GM23338 (cell line): ENCODE measurements at regions not wholly inside any gene's neighbourhood (a gene's known extent, or its start where the extent isn't known, plus 50 kb on each side); places are given as distances from the start of the nearest gene placed in this dataset.

Source experiments
- ATAC-seq: fragments of 200-7000 bp; cut with Tn5 transposase; 3 replicates; pipeline ENCODE4 v1.9.1; 2020
- DNase-seq: peaks from one replicate; pipeline ENCODE4 v3.0.0-alpha.2; 2015; ENCODE audit warnings: low spot score
- H2AFZ ChIP-seq: fragments of 200-600 bp; sonication (generic); 2 replicates; pipeline ENCODE4 v1.8.0; 2016; ENCODE audit warnings: antibody characterized with exemption, mild to moderate bottlenecking, moderate library complexity
- H3F3A ChIP-seq: fragments of 200-600 bp; sonication (generic); replicated peaks from 2 replicates; pipeline ENCODE4 v1.8.0; 2017; ENCODE audit warnings: antibody characterized with exemption, mixed run types, low read depth
- H3K27ac ChIP-seq: fragments of 200-600 bp; sonication (generic); 2 replicates; pipeline ENCODE4 v1.6.1; 2016; ENCODE audit warnings: low read depth
- H3K27me3 ChIP-seq: fragments of 200-600 bp; sonication (generic); 2 replicates; pipeline ENCODE4 v1.8.0; 2016; ENCODE audit warnings: mild to moderate bottlenecking, mixed run types, moderate library complexity; ENCODE audit not compliant: insufficient read depth
- H3K36me3 ChIP-seq: fragments of 200-600 bp; sonication (generic); 2 replicates; pipeline ENCODE4 v1.8.0; 2016; ENCODE audit warnings: mild to moderate bottlenecking; ENCODE audit not compliant: insufficient read depth
- H3K4me1 ChIP-seq: fragments of 200-600 bp; sonication (generic); 2 replicates; pipeline ENCODE4 v1.8.0; 2016; ENCODE audit warnings: mild to moderate bottlenecking, moderate library complexity; ENCODE audit not compliant: insufficient read depth
- H3K4me2 ChIP-seq: fragments of 200-600 bp; sonication (generic); 2 replicates; pipeline ENCODE4 v1.7.1; 2017; ENCODE audit warnings: mixed run types
- H3K4me3 ChIP-seq: fragments of 200-600 bp; sonication (generic); 2 replicates; pipeline ENCODE4 v1.6.1; 2016; ENCODE audit warnings: mixed run types
- H3K79me2 ChIP-seq: fragments of 200-600 bp; sonication (generic); replicated peaks from 2 replicates; pipeline ENCODE4 v1.8.0; 2017; ENCODE audit warnings: mild to moderate bottlenecking; ENCODE audit not compliant: insufficient read depth
- H3K9me2 ChIP-seq: fragments of 200-600 bp; sonication (generic); 2 replicates; pipeline ENCODE4 v1.8.0; 2017; ENCODE audit not compliant: insufficient read depth
- H4K20me1 ChIP-seq: fragments of 200-600 bp; sonication (generic); replicated peaks from 2 replicates; pipeline ENCODE4 v1.8.0; 2017; ENCODE audit warnings: mild to moderate bottlenecking; ENCODE audit not compliant: insufficient read depth
- H3K27ac Mint-ChIP-seq: 2 replicates; pipeline ENCODE4 v1.8.0; 2020; ENCODE audit warnings: inconsistent platforms, mild to moderate bottlenecking, moderate library complexity, mixed read lengths
- H3K27me3 Mint-ChIP-seq: 3 replicates; pipeline ENCODE4 v1.8.0; 2022; ENCODE audit warnings: low read depth, mild to moderate bottlenecking, moderate library complexity, mixed read lengths, inconsistent platforms; ENCODE audit not compliant: insufficient read depth, poor library complexity
- H3K36me3 Mint-ChIP-seq: 3 replicates; pipeline ENCODE4 v1.8.0; 2021; ENCODE audit warnings: low read depth, mild to moderate bottlenecking, inconsistent platforms, moderate library complexity, mixed read lengths
- H3K4me1 Mint-ChIP-seq: 3 replicates; pipeline ENCODE4 v1.8.0; 2020; ENCODE audit warnings: mild to moderate bottlenecking, inconsistent platforms, mixed read lengths
- H3K4me3 Mint-ChIP-seq: 3 replicates; pipeline ENCODE4 v1.8.0; 2021; ENCODE audit warnings: moderate library complexity, mild to moderate bottlenecking, inconsistent platforms, mixed read lengths
- H3K9me3 Mint-ChIP-seq: 3 replicates; pipeline ENCODE4 v1.8.0; 2020; ENCODE audit warnings: moderate library complexity, mild to moderate bottlenecking, inconsistent platforms, mixed read lengths
- CREB1 ChIP-seq: fragments of 250-450 bp; sonication (Bioruptor Pico); IDR thresholded peaks from 2 replicates; pipeline ENCODE4 v1.5.0; 2020; ENCODE audit warnings: low read depth, mild to moderate bottlenecking, moderate library complexity
- EZH2phosphoT487 ChIP-seq: fragments of 200-600 bp; sonication (generic); IDR thresholded peaks from one replicate; pipeline ENCODE4 v1.8.1; 2018; ENCODE audit warnings: antibody characterized with exemption; ENCODE audit not compliant: unreplicated experiment
- JUNB ChIP-seq: IDR thresholded peaks from one replicate; pipeline ENCODE4 v1.6.1; 2016; ENCODE audit warnings: antibody characterized with exemption; ENCODE audit not compliant: unreplicated experiment
- POLR2AphosphoS5 ChIP-seq: IDR thresholded peaks from 2 replicates; pipeline ENCODE4 v1.6.1; 2016; ENCODE audit warnings: antibody characterized with exemption, low read depth
- ZNF114 ChIP-seq: fragments of 250-450 bp; sonication (Bioruptor Pico); IDR thresholded peaks from 2 replicates; pipeline ENCODE4 v1.5.0; 2020; ENCODE audit warnings: mild to moderate bottlenecking, moderate library complexity
- ZNF331 ChIP-seq: fragments of 250-450 bp; sonication (Bioruptor Pico); IDR thresholded peaks from 2 replicates; pipeline ENCODE4 v1.5.0; 2020; ENCODE audit warnings: low read depth, mild to moderate bottlenecking, moderate library complexity
- TF ChIP-seq, protein P1 (sequence below): IDR thresholded peaks from one replicate; pipeline ENCODE4 v1.6.1; 2018; ENCODE audit warnings: antibody characterized with exemption; ENCODE audit not compliant: unreplicated experiment
- TF ChIP-seq, protein P2 (sequence below), 2 experiments: fragments of 200-600 bp in 1 of 2; sonication (generic) in 1 of 2; conservative IDR thresholded peaks; 2 replicates each; pipeline versions ENCODE4 v1.5.1 to v1.6.1; 2016 to 2017; ENCODE audit warnings: antibody characterized with exemption in 2 of 2, low read depth in 2 of 2, mild to moderate bottlenecking in 2 of 2, moderate library complexity in 1 of 2
- TF ChIP-seq, protein P3 (sequence below): fragments of 250-450 bp; sonication (Bioruptor Pico); IDR thresholded peaks from 2 replicates; pipeline ENCODE4 v1.5.0; 2020; ENCODE audit warnings: mild to moderate bottlenecking, moderate library complexity

- TF ChIP-seq POLR2AphosphoS5, result peak; percentile 27; the same call in 1 of the 2 replicates
Measured at GRCh38 chr4:81647388-81647787, 175.7 kb upstream of the RASGEF1B start (continued).

GRCh38 chr4:81642543-81642942 is 170.8 kb upstream of the RASGEF1B start:
- Histone ChIP-seq H4K20me1 (no peaks in the 10 kb centered on the region), H3K4me1 (peaks cover 5% of the 10 kb centered on the region; the same call in 1 of the 2 replicates), H3K79me2 (no peaks in the 10 kb centered on the region), H3K36me3 (no peaks in the 10 kb centered on the region), H3K4me3 (no peak overlapping the region), H2AFZ (no peak overlapping the region), H3K27ac (no peak overlapping the region), H3K4me2 (no peak overlapping the region), H3K9me2 (0 out of 2 replicates have a peak, but pooled peaks cover 8% of the 10 kb centered on the region), H3K27me3 (peaks cover 23% of the 10 kb centered on the region), H3F3A (no peaks in the 10 kb centered on the region)
- no peak for TF ChIP-seq CREB1 (CRISPR knock-in tag)
- ATAC-seq (no peak), DNase-seq (no peak)
- Mint-ChIP-seq H3K27ac (no peak overlapping the region), H3K4me3 (no peak overlapping the region), H3K9me3 (0 out of 3 replicates have a peak, but pooled peaks cover 2% of the 10 kb centered on the region), H3K27me3 (peaks cover 4% of the 10 kb centered on the region), H3K4me1 (peaks cover 16% of the 10 kb centered on the region), H3K36me3 (no peaks in the 10 kb centered on the region)

GRCh38 chr4:81639248-81639647 is 167.5 kb upstream of the RASGEF1B start:
- H3K4me3 Mint-ChIP-seq, result no peak overlapping the region
- no peaks in the 10 kb centered on the region for H3K27me3 Mint-ChIP-seq
- no peaks in the 10 kb centered on the region for H3K79me2 ChIP-seq
- H3K9me2 ChIP-seq, result 0 out of 2 replicates have a peak, but pooled peaks cover 5% of the 10 kb centered on the region
- no peaks in the 10 kb centered on the region for H3K9me3 Mint-ChIP-seq
- H4K20me1 ChIP-seq, result no peaks in the 10 kb centered on the region
- H3K4me2 ChIP-seq, result no peak overlapping the region
- TF ChIP-seq, protein P1, sequence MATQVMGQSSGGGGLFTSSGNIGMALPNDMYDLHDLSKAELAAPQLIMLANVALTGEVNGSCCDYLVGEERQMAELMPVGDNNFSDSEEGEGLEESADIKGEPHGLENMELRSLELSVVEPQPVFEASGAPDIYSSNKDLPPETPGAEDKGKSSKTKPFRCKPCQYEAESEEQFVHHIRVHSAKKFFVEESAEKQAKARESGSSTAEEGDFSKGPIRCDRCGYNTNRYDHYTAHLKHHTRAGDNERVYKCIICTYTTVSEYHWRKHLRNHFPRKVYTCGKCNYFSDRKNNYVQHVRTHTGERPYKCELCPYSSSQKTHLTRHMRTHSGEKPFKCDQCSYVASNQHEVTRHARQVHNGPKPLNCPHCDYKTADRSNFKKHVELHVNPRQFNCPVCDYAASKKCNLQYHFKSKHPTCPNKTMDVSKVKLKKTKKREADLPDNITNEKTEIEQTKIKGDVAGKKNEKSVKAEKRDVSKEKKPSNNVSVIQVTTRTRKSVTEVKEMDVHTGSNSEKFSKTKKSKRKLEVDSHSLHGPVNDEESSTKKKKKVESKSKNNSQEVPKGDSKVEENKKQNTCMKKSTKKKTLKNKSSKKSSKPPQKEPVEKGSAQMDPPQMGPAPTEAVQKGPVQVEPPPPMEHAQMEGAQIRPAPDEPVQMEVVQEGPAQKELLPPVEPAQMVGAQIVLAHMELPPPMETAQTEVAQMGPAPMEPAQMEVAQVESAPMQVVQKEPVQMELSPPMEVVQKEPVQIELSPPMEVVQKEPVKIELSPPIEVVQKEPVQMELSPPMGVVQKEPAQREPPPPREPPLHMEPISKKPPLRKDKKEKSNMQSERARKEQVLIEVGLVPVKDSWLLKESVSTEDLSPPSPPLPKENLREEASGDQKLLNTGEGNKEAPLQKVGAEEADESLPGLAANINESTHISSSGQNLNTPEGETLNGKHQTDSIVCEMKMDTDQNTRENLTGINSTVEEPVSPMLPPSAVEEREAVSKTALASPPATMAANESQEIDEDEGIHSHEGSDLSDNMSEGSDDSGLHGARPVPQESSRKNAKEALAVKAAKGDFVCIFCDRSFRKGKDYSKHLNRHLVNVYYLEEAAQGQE, result no peak
- TF ChIP-seq CREB1 (CRISPR knock-in tag) (no peak), ZNF114 (CRISPR knock-in tag) (no peak), JUNB (no peak), EZH2phosphoT487 (no peak), POLR2AphosphoS5 (no peak), ZNF331 (no peak)
- TF ChIP-seq, protein P2, sequence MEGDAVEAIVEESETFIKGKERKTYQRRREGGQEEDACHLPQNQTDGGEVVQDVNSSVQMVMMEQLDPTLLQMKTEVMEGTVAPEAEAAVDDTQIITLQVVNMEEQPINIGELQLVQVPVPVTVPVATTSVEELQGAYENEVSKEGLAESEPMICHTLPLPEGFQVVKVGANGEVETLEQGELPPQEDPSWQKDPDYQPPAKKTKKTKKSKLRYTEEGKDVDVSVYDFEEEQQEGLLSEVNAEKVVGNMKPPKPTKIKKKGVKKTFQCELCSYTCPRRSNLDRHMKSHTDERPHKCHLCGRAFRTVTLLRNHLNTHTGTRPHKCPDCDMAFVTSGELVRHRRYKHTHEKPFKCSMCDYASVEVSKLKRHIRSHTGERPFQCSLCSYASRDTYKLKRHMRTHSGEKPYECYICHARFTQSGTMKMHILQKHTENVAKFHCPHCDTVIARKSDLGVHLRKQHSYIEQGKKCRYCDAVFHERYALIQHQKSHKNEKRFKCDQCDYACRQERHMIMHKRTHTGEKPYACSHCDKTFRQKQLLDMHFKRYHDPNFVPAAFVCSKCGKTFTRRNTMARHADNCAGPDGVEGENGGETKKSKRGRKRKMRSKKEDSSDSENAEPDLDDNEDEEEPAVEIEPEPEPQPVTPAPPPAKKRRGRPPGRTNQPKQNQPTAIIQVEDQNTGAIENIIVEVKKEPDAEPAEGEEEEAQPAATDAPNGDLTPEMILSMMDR (conservative IDR thresholded peaks at IDR 0.05; ENCODE audit: low read depth in 2 of 2), result no peak
- TF ChIP-seq, protein P3, sequence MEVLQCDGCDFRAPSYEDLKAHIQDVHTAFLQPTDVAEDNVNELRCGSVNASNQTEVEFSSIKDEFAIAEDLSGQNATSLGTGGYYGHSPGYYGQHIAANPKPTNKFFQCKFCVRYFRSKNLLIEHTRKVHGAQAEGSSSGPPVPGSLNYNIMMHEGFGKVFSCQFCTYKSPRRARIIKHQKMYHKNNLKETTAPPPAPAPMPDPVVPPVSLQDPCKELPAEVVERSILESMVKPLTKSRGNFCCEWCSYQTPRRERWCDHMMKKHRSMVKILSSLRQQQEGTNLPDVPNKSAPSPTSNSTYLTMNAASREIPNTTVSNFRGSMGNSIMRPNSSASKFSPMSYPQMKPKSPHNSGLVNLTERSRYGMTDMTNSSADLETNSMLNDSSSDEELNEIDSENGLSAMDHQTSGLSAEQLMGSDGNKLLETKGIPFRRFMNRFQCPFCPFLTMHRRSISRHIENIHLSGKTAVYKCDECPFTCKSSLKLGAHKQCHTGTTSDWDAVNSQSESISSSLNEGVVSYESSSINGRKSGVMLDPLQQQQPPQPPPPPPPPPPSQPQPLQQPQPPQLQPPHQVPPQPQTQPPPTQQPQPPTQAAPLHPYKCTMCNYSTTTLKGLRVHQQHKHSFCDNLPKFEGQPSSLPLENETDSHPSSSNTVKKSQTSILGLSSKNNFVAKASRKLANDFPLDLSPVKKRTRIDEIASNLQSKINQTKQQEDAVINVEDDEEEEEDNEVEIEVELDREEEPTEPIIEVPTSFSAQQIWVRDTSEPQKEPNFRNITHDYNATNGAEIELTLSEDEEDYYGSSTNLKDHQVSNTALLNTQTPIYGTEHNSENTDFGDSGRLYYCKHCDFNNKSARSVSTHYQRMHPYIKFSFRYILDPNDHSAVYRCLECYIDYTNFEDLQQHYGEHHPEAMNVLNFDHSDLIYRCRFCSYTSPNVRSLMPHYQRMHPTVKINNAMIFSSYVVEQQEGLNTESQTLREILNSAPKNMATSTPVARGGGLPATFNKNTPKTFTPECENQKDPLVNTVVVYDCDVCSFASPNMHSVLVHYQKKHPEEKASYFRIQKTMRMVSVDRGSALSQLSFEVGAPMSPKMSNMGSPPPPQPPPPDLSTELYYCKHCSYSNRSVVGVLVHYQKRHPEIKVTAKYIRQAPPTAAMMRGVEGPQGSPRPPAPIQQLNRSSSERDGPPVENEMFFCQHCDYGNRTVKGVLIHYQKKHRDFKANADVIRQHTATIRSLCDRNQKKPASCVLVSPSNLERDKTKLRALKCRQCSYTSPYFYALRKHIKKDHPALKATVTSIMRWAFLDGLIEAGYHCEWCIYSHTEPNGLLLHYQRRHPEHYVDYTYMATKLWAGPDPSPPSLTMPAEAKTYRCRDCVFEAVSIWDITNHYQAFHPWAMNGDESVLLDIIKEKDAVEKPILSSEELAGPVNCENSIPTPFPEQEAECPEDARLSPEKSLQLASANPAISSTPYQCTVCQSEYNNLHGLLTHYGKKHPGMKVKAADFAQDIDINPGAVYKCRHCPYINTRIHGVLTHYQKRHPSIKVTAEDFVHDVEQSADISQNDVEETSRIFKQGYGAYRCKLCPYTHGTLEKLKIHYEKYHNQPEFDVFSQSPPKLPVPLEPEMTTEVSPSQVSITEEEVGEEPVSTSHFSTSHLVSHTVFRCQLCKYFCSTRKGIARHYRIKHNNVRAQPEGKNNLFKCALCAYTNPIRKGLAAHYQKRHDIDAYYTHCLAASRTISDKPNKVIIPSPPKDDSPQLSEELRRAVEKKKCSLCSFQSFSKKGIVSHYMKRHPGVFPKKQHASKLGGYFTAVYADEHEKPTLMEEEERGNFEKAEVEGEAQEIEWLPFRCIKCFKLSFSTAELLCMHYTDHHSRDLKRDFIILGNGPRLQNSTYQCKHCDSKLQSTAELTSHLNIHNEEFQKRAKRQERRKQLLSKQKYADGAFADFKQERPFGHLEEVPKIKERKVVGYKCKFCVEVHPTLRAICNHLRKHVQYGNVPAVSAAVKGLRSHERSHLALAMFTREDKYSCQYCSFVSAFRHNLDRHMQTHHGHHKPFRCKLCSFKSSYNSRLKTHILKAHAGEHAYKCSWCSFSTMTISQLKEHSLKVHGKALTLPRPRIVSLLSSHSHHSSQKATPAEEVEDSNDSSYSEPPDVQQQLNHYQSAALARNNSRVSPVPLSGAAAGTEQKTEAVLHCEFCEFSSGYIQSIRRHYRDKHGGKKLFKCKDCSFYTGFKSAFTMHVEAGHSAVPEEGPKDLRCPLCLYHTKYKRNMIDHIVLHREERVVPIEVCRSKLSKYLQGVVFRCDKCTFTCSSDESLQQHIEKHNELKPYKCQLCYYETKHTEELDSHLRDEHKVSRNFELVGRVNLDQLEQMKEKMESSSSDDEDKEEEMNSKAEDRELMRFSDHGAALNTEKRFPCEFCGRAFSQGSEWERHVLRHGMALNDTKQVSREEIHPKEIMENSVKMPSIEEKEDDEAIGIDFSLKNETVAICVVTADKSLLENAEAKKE (CRISPR knock-in tag), result no peak
- peaks cover 3% of the 10 kb centered on the region; the same call in 1 of the 3 replicates for H3K4me1 Mint-ChIP-seq
- DNase-seq, result no peak
- no peak for ATAC-seq
- no peak overlapping the region for H3K27ac ChIP-seq
- H3K27me3 ChIP-seq, result no peaks in the 10 kb centered on the region
- H3K36me3 ChIP-seq, result no peaks in the 10 kb centered on the region
- H3K4me1 ChIP-seq, result no peaks in the 10 kb centered on the region; the same call in 1 of the 2 replicates
- no peak overlapping the region for H2AFZ ChIP-seq
- H3F3A ChIP-seq, result no peaks in the 10 kb centered on the region
- no peaks in the 10 kb centered on the region for H3K36me3 Mint-ChIP-seq
- H3K27ac Mint-ChIP-seq, result no peak overlapping the region
- no peak overlapping the region for H3K4me3 ChIP-seq
